MM.1S (cell line): ENCODE measurements at regions not wholly inside any gene's neighbourhood (a gene's known extent, or its start where the extent isn't known, plus 50 kb on each side); places are given as distances from the start of the nearest gene placed in this dataset.

Experiments used
- DNase-seq: peaks from one replicate; pipeline ENCODE4 v3.0.0-alpha.2; 2015
- H2AFZ ChIP-seq: fragments of 300-600 bp; sonication (generic); 2 replicates; pipeline ENCODE4 v1.6.0; 2016; ENCODE audit warnings: antibody characterized with exemption, low read length
- H3F3A ChIP-seq: fragments of 300-600 bp; sonication (generic); 2 replicates; pipeline ENCODE4 v1.6.1; 2016; ENCODE audit warnings: mild to moderate bottlenecking, antibody characterized with exemption, low read length, moderate library complexity, mixed read lengths; ENCODE audit not compliant: insufficient read depth
- H3K27ac ChIP-seq: fragments of 300-600 bp; sonication (generic); 2 replicates; pipeline ENCODE4 v1.5.1; 2016; ENCODE audit warnings: mild to moderate bottlenecking, low read length
- H3K27me3 ChIP-seq: fragments of 300-600 bp; sonication (generic); replicated peaks from 2 replicates; pipeline ENCODE4 v1.6.0; 2016; ENCODE audit warnings: low read length; ENCODE audit not compliant: insufficient read depth
- H3K36me3 ChIP-seq: fragments of 300-600 bp; sonication (generic); replicated peaks from 2 replicates; pipeline ENCODE4 v1.6.1; 2016; ENCODE audit warnings: mild to moderate bottlenecking, low read length, mixed read lengths; ENCODE audit not compliant: insufficient read depth
- H3K4me1 ChIP-seq: fragments of 300-600 bp; sonication (generic); 2 replicates; pipeline ENCODE4 v1.6.1; 2016; ENCODE audit warnings: low read length, mixed read lengths
- H3K4me2 ChIP-seq: fragments of 300-600 bp; sonication (generic); 2 replicates; pipeline ENCODE4 v1.6.0; 2016; ENCODE audit warnings: low read depth, low read length
- H3K4me3 ChIP-seq: fragments of 300-600 bp; sonication (generic); 2 replicates; pipeline ENCODE4 v1.5.1; 2016; ENCODE audit warnings: low read length, mixed read lengths
- H3K79me2 ChIP-seq: fragments of 300-600 bp; sonication (generic); 2 replicates; pipeline ENCODE4 v1.6.1; 2016; ENCODE audit warnings: mixed run types, low read length, mixed read lengths
- H3K9ac ChIP-seq: fragments of 300-600 bp; sonication (generic); 2 replicates; pipeline ENCODE4 v1.6.1; 2016; ENCODE audit warnings: low read length, mixed read lengths
- H3K9me2 ChIP-seq: fragments of 300-600 bp; sonication (generic); replicated peaks from 2 replicates; pipeline ENCODE4 v1.6.1; 2016; ENCODE audit warnings: mild to moderate bottlenecking, low read length, mixed read lengths; ENCODE audit not compliant: insufficient read depth
- H3K9me3 ChIP-seq: fragments of 300-600 bp; sonication (generic); replicated peaks from 2 replicates; pipeline ENCODE4 v1.6.1; 2016; ENCODE audit warnings: mild to moderate bottlenecking, low read length, mixed read lengths; ENCODE audit not compliant: insufficient read depth
- H4K20me1 ChIP-seq: fragments of 300-600 bp; sonication (generic); 2 replicates; pipeline ENCODE4 v1.6.1; 2016; ENCODE audit warnings: mild to moderate bottlenecking, low read length, moderate library complexity, mixed read lengths; ENCODE audit not compliant: insufficient read depth
- EZH2 ChIP-seq: fragments of 300-600 bp; sonication (generic); optimal IDR thresholded peaks from 2 replicates; pipeline ENCODE3; 2017; ENCODE audit warnings: low read depth, mild to moderate bottlenecking, antibody characterized with exemption, low read length, mixed read lengths
- EZH2phosphoT487 ChIP-seq: fragments of 300-600 bp; sonication (generic); IDR thresholded peaks from 2 replicates; pipeline ENCODE4 v1.6.1; 2018; ENCODE audit warnings: antibody characterized with exemption, low read length
- TF ChIP-seq, protein P1 (sequence below): fragments of 300-600 bp; sonication (generic); IDR thresholded peaks from 2 replicates; pipeline ENCODE4 v1.5.1; 2016; ENCODE audit warnings: antibody characterized with exemption, low read length, mixed read lengths

GRCh38 chr1:184292101-184292500 is 94.7 kb upstream of the C1orf21 start:
- no peaks in the 10 kb centered on the region for H3F3A ChIP-seq
- H3K9ac ChIP-seq, result no peak overlapping the region
- H3K79me2 ChIP-seq, result no peaks in the 10 kb centered on the region
- DNase-seq, result no peak
- H3K27me3 ChIP-seq, result no peaks in the 10 kb centered on the region
- no peak overlapping the region for H3K4me2 ChIP-seq
- no peaks in the 10 kb centered on the region for H4K20me1 ChIP-seq
- no peaks in the 10 kb centered on the region for H3K36me3 ChIP-seq
- no peak overlapping the region for H2AFZ ChIP-seq
- H3K9me2 ChIP-seq, result no peaks in the 10 kb centered on the region
- H3K27ac ChIP-seq, result no peak overlapping the region
- H3K4me3 ChIP-seq, result no peak overlapping the region
- no peaks in the 10 kb centered on the region for H3K4me1 ChIP-seq
- TF ChIP-seq EZH2phosphoT487 (no peak), EZH2 (no peak)
- TF ChIP-seq, protein P1, sequence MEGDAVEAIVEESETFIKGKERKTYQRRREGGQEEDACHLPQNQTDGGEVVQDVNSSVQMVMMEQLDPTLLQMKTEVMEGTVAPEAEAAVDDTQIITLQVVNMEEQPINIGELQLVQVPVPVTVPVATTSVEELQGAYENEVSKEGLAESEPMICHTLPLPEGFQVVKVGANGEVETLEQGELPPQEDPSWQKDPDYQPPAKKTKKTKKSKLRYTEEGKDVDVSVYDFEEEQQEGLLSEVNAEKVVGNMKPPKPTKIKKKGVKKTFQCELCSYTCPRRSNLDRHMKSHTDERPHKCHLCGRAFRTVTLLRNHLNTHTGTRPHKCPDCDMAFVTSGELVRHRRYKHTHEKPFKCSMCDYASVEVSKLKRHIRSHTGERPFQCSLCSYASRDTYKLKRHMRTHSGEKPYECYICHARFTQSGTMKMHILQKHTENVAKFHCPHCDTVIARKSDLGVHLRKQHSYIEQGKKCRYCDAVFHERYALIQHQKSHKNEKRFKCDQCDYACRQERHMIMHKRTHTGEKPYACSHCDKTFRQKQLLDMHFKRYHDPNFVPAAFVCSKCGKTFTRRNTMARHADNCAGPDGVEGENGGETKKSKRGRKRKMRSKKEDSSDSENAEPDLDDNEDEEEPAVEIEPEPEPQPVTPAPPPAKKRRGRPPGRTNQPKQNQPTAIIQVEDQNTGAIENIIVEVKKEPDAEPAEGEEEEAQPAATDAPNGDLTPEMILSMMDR, result no peak
- no peaks in the 10 kb centered on the region for H3K9me3 ChIP-seq

- TF ChIP-seq, protein P1, result no peak
- TF ChIP-seq EZH2 (no peak), EZH2phosphoT487 (no peak)
- no peaks in the 10 kb centered on the region for H3K36me3 ChIP-seq
- H3K4me2 ChIP-seq, result no peak overlapping the region
- H3K9ac ChIP-seq, result no peak overlapping the region
- no peaks in the 10 kb centered on the region for H3K4me1 ChIP-seq
- no peaks in the 10 kb centered on the region for H3K9me3 ChIP-seq
- DNase-seq, result no peak
- H3F3A ChIP-seq, result no peaks in the 10 kb centered on the region
- no peaks in the 10 kb centered on the region for H3K27me3 ChIP-seq
- H3K9me2 ChIP-seq, result no peaks in the 10 kb centered on the region
- H2AFZ ChIP-seq, result no peak overlapping the region
- no peak overlapping the region for H3K27ac ChIP-seq
- no peaks in the 10 kb centered on the region for H3K79me2 ChIP-seq
- no peaks in the 10 kb centered on the region for H4K20me1 ChIP-seq
- H3K4me3 ChIP-seq, result no peak overlapping the region
Observed at GRCh38 chr1:184294101-184294500, 92.7 kb upstream of the C1orf21 start.

- no peaks in the 10 kb centered on the region for H3K9me3 ChIP-seq
- no peaks in the 10 kb centered on the region for H3K36me3 ChIP-seq
- DNase-seq, result no peak
- no peak overlapping the region for H2AFZ ChIP-seq
- TF ChIP-seq, protein P1, result no peak
- no peak for TF ChIP-seq EZH2phosphoT487
- no peak for TF ChIP-seq EZH2
- H3K9me2 ChIP-seq, result no peaks in the 10 kb centered on the region
- no peak overlapping the region for H3K4me3 ChIP-seq
- H3F3A ChIP-seq, result peaks cover 1% of the 10 kb centered on the region; the same call in 1 of the 2 replicates
- no peaks in the 10 kb centered on the region for H3K27me3 ChIP-seq
- no peak overlapping the region for H3K4me2 ChIP-seq
- H3K4me1 ChIP-seq, result peaks cover 8% of the 10 kb centered on the region
- no peaks in the 10 kb centered on the region for H3K79me2 ChIP-seq
- no peak overlapping the region for H3K27ac ChIP-seq
- no peak overlapping the region for H3K9ac ChIP-seq
- H4K20me1 ChIP-seq, result no peaks in the 10 kb centered on the region
Observed at GRCh38 chr1:184296466-184297243, 90.2 kb upstream of the C1orf21 start.
